ENCODE measurements at regions not wholly inside any gene's neighbourhood (a gene's known extent, or its start where the extent isn't known, plus 50 kb on each side); places are given as distances from the start of the nearest gene placed in this dataset.
"Not testable (repeated sequence)": the region's sequence is repeated elsewhere in the genome, so short reads cannot be mapped to it uniquely, and the experiment has no call there.

GRCh38 chr6:145158636-145159035 lies 576.7 kb downstream of the EPM2A start:
- TF ChIP-seq CTCF (conservative IDR thresholded peaks at IDR 0.05; ENCODE audit: low read depth, low read length); EZH2 (IDR thresholded peaks at IDR 0.05; ENCODE audit: borderline replicate concordance, low read depth, low read length, poor library complexity, severe bottlenecking): not testable (repeated sequence)
